ENCODE measurements at regions not wholly inside any gene's neighbourhood (a gene's known extent, or its start where the extent isn't known, plus 50 kb on each side); places are given as distances from the start of the nearest gene placed in this dataset.

GRCh38 chr4:181606300-181606699, 636.9 kb upstream of the TENM3 start:
- DNase-seq (ENCODE audit: low read depth) = no peak

GRCh38 chr4:181608181-181608580, 635.0 kb upstream of the TENM3 start:
- DNase-seq (ENCODE audit: low read depth) = no peak

GRCh38 chr4:181611033-181611711, 632.0 kb upstream of the TENM3 start:
- no peak for DNase-seq (ENCODE audit: low read depth)

GRCh38 chr4:181611946-181612600, 631.1 kb upstream of the TENM3 start:
- no peak for DNase-seq (ENCODE audit: low read depth)

- DNase-seq (ENCODE audit: low read depth) = no peak
Measured at GRCh38 chr4:181613200-181613599, 630.0 kb upstream of the TENM3 start.

- no peak for DNase-seq (ENCODE audit: low read depth)
Measured at GRCh38 chr4:181618038-181618618, 625.1 kb upstream of the TENM3 start.

GRCh38 chr4:181618896-181619295, 624.3 kb upstream of the TENM3 start:
- no peak for DNase-seq (ENCODE audit: low read depth)

- no peak for DNase-seq (ENCODE audit: low read depth)
Measured at GRCh38 chr4:181619651-181620050, 623.6 kb upstream of the TENM3 start.

- DNase-seq (ENCODE audit: low read depth) = no peak
Measured at GRCh38 chr4:181637186-181638105, 605.8 kb upstream of the TENM3 start.

- no peak for DNase-seq (ENCODE audit: low read depth)
Measured at GRCh38 chr4:181643466-181643865, 599.7 kb upstream of the TENM3 start.

- DNase-seq (ENCODE audit: low read depth) = no peak
Measured at GRCh38 chr4:181645489-181645888, 597.7 kb upstream of the TENM3 start.

- no peak for DNase-seq (ENCODE audit: low read depth)
Measured at GRCh38 chr4:181646864-181647263, 596.3 kb upstream of the TENM3 start.

GRCh38 chr4:181647396-181648147, 595.6 kb upstream of the TENM3 start:
- peak; percentile 35 for DNase-seq (ENCODE audit: low read depth)

- no peak for DNase-seq (ENCODE audit: low read depth)
Measured at GRCh38 chr4:181650033-181650825, 593.0 kb upstream of the TENM3 start.

GRCh38 chr4:181656748-181657147, 586.5 kb upstream of the TENM3 start:
- no peak for DNase-seq (ENCODE audit: low read depth)

GRCh38 chr4:181659202-181659601, 584.0 kb upstream of the TENM3 start:
- DNase-seq (ENCODE audit: low read depth) = peak; percentile 59

- no peak for DNase-seq (ENCODE audit: low read depth)
Measured at GRCh38 chr4:181659876-181660275, 583.3 kb upstream of the TENM3 start.

GRCh38 chr4:181661090-181661489, 582.1 kb upstream of the TENM3 start:
- DNase-seq (ENCODE audit: low read depth) = peak; percentile 71

GRCh38 chr4:181661923-181662322, 581.3 kb upstream of the TENM3 start:
- DNase-seq (ENCODE audit: low read depth) = no peak

GRCh38 chr4:181662383-181662782, 580.8 kb upstream of the TENM3 start:
- peak; percentile 64 for DNase-seq (ENCODE audit: low read depth)

GRCh38 chr4:181670506-181670905, 572.7 kb upstream of the TENM3 start:
- no peak for DNase-seq (ENCODE audit: low read depth)

Measured in RPMI7951 (cell line).